ENCODE measurements at regions not wholly inside any gene's neighbourhood (a gene's known extent, or its start where the extent isn't known, plus 50 kb on each side); places are given as distances from the start of the nearest gene placed in this dataset.
"Not testable (repeated sequence)": the region's sequence is repeated elsewhere in the genome, so short reads cannot be mapped to it uniquely, and the experiment has no call there.

DNA sequence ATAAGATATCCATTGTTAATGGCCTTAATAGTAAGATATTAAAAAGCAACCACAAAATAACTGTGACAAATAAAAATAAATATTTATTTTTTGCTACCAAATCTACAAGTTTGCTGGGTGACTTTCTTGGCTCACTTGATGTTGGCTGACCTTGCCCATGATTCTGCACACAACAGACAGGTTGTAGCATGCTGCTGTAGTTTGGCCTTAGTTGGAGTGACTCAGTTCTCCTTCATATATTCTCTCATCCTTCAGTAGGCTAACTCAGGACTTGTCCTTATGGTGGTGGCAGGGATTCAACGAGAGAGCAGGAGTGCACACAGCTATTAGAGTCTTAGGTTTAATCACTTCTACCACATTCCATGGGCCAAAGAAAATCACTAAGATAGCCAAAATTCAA is 437.9 kb downstream of the MRPL39 start:
- no peak for TF ChIP-seq POLR2A (IDR thresholded peaks at IDR 0.05)
- TF ChIP-seq, protein P1, sequence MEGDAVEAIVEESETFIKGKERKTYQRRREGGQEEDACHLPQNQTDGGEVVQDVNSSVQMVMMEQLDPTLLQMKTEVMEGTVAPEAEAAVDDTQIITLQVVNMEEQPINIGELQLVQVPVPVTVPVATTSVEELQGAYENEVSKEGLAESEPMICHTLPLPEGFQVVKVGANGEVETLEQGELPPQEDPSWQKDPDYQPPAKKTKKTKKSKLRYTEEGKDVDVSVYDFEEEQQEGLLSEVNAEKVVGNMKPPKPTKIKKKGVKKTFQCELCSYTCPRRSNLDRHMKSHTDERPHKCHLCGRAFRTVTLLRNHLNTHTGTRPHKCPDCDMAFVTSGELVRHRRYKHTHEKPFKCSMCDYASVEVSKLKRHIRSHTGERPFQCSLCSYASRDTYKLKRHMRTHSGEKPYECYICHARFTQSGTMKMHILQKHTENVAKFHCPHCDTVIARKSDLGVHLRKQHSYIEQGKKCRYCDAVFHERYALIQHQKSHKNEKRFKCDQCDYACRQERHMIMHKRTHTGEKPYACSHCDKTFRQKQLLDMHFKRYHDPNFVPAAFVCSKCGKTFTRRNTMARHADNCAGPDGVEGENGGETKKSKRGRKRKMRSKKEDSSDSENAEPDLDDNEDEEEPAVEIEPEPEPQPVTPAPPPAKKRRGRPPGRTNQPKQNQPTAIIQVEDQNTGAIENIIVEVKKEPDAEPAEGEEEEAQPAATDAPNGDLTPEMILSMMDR (IDR thresholded peaks at IDR 0.05): no peak

DNA sequence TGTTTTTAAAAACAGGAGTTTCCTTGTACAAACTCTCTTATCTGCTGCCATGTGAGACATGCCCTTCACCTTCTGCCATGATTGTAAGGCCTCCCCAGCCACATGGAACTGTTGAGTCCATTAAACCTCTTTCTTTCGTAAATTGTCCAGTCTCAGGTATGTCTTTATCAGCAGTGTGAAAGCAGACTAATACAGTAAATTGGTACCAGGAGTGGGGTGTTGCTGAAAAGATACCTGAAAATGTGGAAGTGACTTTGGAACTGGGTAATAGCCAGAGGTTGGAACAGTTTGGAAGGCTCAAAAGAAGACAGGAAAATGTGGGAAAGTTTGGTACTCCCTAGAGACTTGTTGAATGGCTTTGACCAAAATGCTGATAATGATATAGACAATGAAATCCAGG is 440.4 kb downstream of the MRPL39 start:
- H3K4me1 ChIP-seq; H3K27ac ChIP-seq; H3K9me3 ChIP-seq; H3K27me3 ChIP-seq; intact Hi-C loops (cut with DNase I); H3K36me3 ChIP-seq; ATAC-seq; DNase-seq; H3K4me3 ChIP-seq: not testable (repeated sequence)
- WGBS (ENCODE audit: insufficient coverage, low coverage, low lambda C conversion rate, missing lambda C conversion rate): 50% methylated on average over 1 of the region's 1 CpG

More for the DNA sequence above, 437.9 kb downstream of the MRPL39 start:
- Histone ChIP-seq H3K4me1 (no peaks in the 10 kb centered on the region), H3K27me3 (no peaks in the 10 kb centered on the region), H3K9me3 (no peaks in the 10 kb centered on the region), H3K27ac (no peak overlapping the region), H3K36me3 (no peaks in the 10 kb centered on the region), H3K4me3 (no peak overlapping the region)
- intact Hi-C loops (cut with DNase I): no loop called here
- ATAC-seq: no peak
- no peak for DNase-seq
- 47% methylated on average over 1 of the region's 1 CpG for WGBS (ENCODE audit: insufficient coverage, low coverage, low lambda C conversion rate, missing lambda C conversion rate)

DNA sequence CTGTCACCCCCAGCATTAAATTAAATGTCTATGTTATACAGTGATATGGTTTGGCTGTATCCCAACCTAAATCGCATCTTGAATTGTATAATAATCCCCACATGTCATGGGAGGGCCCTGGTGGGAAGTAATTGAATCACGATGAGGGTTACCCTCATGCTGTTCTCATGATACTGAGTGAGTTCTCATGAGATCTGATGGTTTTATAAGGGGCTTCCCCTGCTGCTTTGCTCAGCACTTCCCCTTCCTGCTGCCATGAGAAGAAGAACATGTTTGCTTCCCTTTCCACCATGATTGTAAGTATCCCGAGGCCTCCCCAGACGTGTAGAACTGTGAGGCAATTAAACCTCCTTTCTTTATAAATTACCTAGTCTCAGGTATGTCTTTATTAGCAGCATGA is 445.7 kb downstream of the MRPL39 start:
- H3K27ac ChIP-seq: no peak overlapping the region
- 60% methylated on average over 4 of the region's 4 CpGs for WGBS (ENCODE audit: insufficient coverage, low coverage, low lambda C conversion rate, missing lambda C conversion rate)
- no peaks in the 10 kb centered on the region for H3K36me3 ChIP-seq
- ATAC-seq (no peak), DNase-seq (no peak)
- intact Hi-C loops (cut with DNase I): no loop called here
- no peak overlapping the region for H3K4me3 ChIP-seq
- no peaks in the 10 kb centered on the region for H3K27me3 ChIP-seq
- no peaks in the 10 kb centered on the region for H3K4me1 ChIP-seq
- no peak for TF ChIP-seq POLR2A (IDR thresholded peaks at IDR 0.05)
- TF ChIP-seq, protein P1 (IDR thresholded peaks at IDR 0.05): no peak
- no peaks in the 10 kb centered on the region for H3K9me3 ChIP-seq

DNA sequence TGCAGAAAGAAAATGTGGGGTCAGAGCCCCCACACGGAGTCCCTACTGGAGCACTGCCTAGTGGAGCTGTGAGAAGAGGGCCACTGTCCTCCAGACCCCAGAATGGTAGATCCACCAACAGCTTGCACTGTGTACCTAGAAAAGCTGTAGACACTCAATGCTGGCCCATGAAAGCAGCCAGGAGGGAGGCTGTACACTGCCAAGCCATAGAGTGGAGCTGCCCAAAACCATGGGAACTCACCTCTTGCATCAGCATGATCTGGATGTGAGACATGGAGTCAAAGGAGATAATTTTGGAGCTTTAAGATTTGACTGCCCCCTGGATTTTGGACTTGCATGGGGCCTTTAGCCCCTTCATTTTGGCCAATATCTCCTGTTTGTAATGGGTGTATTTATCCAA is 452.3 kb downstream of the MRPL39 start:
- intact Hi-C loops (cut with DNase I); H3K27ac ChIP-seq; DNase-seq; H3K9me3 ChIP-seq; H3K4me1 ChIP-seq; H3K4me3 ChIP-seq; H3K27me3 ChIP-seq; H3K36me3 ChIP-seq: not testable (repeated sequence)
- 40% methylated on average over 1 of the region's 1 CpG for WGBS (ENCODE audit: insufficient coverage, low coverage, low lambda C conversion rate, missing lambda C conversion rate)
- ATAC-seq: peak in 1 of 4 donors; percentile 54

DNA sequence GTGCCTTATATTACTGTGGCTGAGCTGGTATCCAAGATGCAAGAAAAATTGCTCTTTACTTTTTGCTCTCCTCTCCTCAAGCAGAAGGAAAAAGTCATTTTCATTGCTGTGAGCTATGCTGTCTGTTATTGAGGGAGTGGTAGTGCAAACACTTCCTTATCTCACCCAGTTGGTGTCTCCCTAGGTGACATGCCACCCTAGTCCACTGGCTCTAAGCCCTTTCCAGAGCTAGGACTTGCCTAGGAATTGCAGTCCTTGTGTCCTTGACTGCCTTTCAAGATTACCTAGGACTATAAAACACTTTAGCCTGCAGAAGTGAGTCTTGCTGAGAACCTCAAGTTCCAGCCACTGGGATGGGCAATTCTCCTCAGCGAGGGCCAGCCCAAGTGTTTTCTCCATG is 458.3 kb downstream of the MRPL39 start:
- no peak for DNase-seq
- H3K27me3 ChIP-seq: no peaks in the 10 kb centered on the region
- intact Hi-C loops (cut with DNase I): no loop called here
- H3K4me3 ChIP-seq: no peak overlapping the region
- no peaks in the 10 kb centered on the region for H3K4me1 ChIP-seq
- ATAC-seq: no peak
- TF ChIP-seq, protein P1 (IDR thresholded peaks at IDR 0.05): no peak
- TF ChIP-seq POLR2A (IDR thresholded peaks at IDR 0.05): no peak
- no peaks in the 10 kb centered on the region for H3K9me3 ChIP-seq
- no peaks in the 10 kb centered on the region for H3K36me3 ChIP-seq
- H3K27ac ChIP-seq: no peak overlapping the region
- WGBS (ENCODE audit: insufficient coverage, low coverage, low lambda C conversion rate, missing lambda C conversion rate): no CpG with 5 or more reads among the region's 1 CpG

DNA sequence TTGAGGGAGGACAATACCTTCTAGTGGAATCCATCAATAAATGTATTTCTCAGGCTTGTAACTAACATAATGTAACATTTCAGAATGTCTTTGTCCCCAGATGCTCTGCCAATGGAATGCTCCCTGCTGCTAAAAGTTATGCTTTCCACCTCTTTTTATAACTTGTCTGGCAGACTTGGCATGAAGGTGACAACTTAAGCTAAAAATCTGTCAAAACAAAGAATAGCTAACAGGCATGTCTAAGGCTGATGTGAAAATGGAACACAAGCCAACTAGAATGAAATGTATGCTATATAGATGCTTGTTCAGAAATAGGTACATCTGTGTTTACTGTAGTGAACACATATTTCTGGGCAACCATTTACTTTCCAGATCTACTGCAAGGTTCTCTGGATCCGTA is 467.9 kb downstream of the MRPL39 start:
- H3K27ac ChIP-seq: no peak overlapping the region
- no peak for TF ChIP-seq POLR2A (IDR thresholded peaks at IDR 0.05)
- no peak overlapping the region for H3K4me3 ChIP-seq
- WGBS (ENCODE audit: insufficient coverage, low coverage, low lambda C conversion rate, missing lambda C conversion rate): 33% methylated on average over 1 of the region's 1 CpG
- no peak for ATAC-seq
- no peak for DNase-seq
- intact Hi-C loops (cut with DNase I): no loop called here
- H3K36me3 ChIP-seq: no peaks in the 10 kb centered on the region
- H3K27me3 ChIP-seq: no peaks in the 10 kb centered on the region
- no peaks in the 10 kb centered on the region for H3K4me1 ChIP-seq
- no peaks in the 10 kb centered on the region for H3K9me3 ChIP-seq
